ENCODE measurements at regions not wholly inside any gene's neighbourhood (a gene's known extent, or its start where the extent isn't known, plus 50 kb on each side); places are given as distances from the start of the nearest gene placed in this dataset.

DNA sequence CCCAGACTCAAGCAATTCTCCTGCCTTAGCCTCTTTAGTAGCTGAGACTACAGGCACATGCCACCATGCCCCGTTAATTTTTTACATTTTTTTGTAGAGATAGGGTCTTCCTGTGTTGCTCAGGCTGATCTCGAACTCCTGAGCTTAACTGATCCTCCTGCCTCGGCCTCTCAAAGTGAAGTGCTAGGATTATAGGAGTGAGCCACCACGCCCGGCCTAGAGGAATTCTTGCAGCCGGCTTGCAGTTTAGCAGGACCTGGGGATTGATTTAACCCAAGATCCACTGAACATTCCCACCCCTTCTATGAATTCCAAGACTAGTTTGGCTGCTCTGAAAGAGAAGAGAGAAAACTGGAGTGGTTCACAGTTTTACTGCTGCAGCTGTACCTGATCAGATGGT, 63.3 kb upstream of the TNRC6B start:
- Mint-ChIP-seq H3K36me3 (ENCODE audit: low read depth) (no peaks in the 10 kb centered on the region), H3K4me3 (no peak overlapping the region), H3K4me1 (ENCODE audit: low read depth) (peaks cover 77% of the 10 kb centered on the region), H3K9me3 (no peaks in the 10 kb centered on the region), H3K27me3 (no peaks in the 10 kb centered on the region), H3K27ac (peak overlapping the region; percentile 14)
- ChIA-PET POLR2A (interaction anchor here (0.6 to 2.1 kb wide), 3 partner anchors 44 to 59 kb away, joined by 3 to 6 read pairs (median 4); no protein-coding TSS in a partner anchor), CTCF (no interaction called here)
- intact Hi-C loops (cut with micrococcal nuclease): no loop called here
- DNase-seq (no peak), ATAC-seq (no peak)
- TF ChIP-seq, protein P1, sequence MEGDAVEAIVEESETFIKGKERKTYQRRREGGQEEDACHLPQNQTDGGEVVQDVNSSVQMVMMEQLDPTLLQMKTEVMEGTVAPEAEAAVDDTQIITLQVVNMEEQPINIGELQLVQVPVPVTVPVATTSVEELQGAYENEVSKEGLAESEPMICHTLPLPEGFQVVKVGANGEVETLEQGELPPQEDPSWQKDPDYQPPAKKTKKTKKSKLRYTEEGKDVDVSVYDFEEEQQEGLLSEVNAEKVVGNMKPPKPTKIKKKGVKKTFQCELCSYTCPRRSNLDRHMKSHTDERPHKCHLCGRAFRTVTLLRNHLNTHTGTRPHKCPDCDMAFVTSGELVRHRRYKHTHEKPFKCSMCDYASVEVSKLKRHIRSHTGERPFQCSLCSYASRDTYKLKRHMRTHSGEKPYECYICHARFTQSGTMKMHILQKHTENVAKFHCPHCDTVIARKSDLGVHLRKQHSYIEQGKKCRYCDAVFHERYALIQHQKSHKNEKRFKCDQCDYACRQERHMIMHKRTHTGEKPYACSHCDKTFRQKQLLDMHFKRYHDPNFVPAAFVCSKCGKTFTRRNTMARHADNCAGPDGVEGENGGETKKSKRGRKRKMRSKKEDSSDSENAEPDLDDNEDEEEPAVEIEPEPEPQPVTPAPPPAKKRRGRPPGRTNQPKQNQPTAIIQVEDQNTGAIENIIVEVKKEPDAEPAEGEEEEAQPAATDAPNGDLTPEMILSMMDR (IDR thresholded peaks at IDR 0.05): no peak

DNA sequence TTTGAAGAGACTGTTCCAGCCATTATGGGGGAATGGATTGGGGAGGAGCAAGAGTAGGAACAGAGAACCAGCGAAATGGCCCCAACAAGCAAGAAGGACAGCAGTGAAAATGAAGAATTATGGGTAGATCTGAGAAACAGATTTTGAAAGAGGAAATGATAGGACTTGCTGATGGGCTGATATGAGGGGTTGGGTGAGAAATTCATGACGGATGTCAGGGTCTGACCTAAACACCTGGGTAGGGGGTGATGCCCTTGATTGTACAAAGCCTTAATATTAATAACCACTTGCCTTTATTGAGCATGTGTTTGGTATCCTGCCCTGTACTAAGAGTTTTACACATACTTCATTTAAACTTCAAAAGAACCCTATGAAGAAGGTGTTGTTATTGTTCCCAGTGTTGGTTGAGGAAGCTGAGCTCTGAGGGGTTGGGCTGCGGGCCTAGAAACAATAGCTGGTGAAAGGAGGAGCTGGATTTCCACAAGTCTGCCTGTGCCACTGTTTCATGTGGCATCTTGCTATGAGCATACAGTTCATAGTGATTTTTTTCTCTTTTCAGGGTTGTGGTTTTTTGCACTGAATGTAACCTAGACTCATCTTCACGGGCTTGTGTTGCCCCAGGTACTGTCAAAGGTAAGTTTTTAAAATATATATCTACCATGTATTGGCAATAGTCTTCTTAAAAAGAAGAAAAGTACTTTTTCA, 61.1 kb upstream of the TNRC6B start:
- H3K9me3 Mint-ChIP-seq: no peaks in the 10 kb centered on the region
- no peaks in the 10 kb centered on the region for H3K27me3 Mint-ChIP-seq
- ChIA-PET POLR2A (interaction anchor here (1.0 to 1.6 kb wide), 3 partner anchors 8 to 70 kb away, joined by 3 read pairs; no protein-coding TSS in a partner anchor), CTCF (interaction anchor here (1.0 to 2.5 kb wide), 2 partner anchors 9 to 229 kb away, joined by 3 to 8 read pairs; no protein-coding TSS in a partner anchor)
- ATAC-seq (peak; percentile 77), DNase-seq (peak; percentile 49)
- peak overlapping the region; percentile 83 for H3K27ac Mint-ChIP-seq
- H3K36me3 Mint-ChIP-seq (ENCODE audit: low read depth): no peaks in the 10 kb centered on the region
- peak overlapping the region; percentile 50 for H3K4me3 Mint-ChIP-seq
- intact Hi-C loops (cut with micrococcal nuclease): no loop called here
- TF ChIP-seq, protein P1 (IDR thresholded peaks at IDR 0.05): no peak
- H3K4me1 Mint-ChIP-seq (ENCODE audit: low read depth): peaks cover 80% of the 10 kb centered on the region

DNA sequence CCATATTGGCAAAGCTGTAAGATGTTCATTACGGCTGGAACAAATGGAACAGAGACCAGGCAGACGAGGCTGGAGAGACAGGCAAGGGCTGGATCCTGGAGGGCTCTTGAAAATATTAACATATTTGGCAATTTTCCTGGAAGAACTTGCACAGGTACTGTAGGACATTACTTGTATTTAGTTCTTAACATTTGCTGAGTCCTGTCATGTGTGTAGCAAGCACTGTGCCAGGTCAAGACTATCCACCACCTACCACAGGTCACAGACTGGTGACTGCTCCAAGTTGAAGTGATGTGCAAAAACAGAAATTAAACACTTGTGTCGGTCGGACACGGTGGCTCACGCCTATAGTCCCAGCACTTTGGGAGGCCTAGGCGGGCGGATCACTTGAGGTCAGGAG, 58.7 kb upstream of the TNRC6B start:
- Mint-ChIP-seq H3K9me3 (no peaks in the 10 kb centered on the region), H3K27ac (no peak overlapping the region), H3K27me3 (no peaks in the 10 kb centered on the region), H3K4me3 (no peak overlapping the region), H3K36me3 (ENCODE audit: low read depth) (peaks cover 6% of the 10 kb centered on the region), H3K4me1 (ENCODE audit: low read depth) (peaks cover 76% of the 10 kb centered on the region)
- no peak for DNase-seq
- intact Hi-C loops (cut with micrococcal nuclease): no loop called here
- TF ChIP-seq, protein P1 (IDR thresholded peaks at IDR 0.05): no peak
- POLR2A ChIA-PET: interaction anchor here (1.1 kb wide), 1 partner anchor 9 kb away, joined by 3 read pairs; no protein-coding TSS in a partner anchor
- ATAC-seq: no peak
- CTCF ChIA-PET: interaction anchor here (2.5 kb wide), 1 partner anchor 11 kb away, joined by 8 read pairs; no protein-coding TSS in a partner anchor

DNA sequence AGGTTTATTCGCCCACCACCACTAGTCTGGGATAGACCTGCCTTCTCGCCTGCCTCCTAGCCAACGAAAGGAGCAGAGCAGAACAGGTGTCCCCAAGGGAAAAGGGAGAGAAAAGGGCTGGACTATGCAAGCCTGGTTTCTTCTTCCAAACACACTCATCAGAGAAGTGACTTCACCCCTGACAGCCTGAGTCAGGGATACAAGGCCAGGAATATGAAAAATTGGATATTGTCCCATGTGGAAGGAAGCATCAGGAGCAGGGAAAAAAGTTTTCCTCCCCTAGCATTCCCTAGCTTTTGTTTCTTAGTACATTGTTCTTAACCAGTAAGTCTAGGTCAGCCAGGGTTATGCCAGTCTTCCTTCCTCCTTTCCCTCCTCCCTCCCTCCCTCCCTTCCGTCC, 56.9 kb upstream of the TNRC6B start:
- DNase-seq: no peak
- TF ChIP-seq, protein P1 (IDR thresholded peaks at IDR 0.05): no peak
- no peak for ATAC-seq
- intact Hi-C loops (cut with micrococcal nuclease): no loop called here
- Mint-ChIP-seq H3K27ac (no peak overlapping the region), H3K9me3 (no peaks in the 10 kb centered on the region), H3K4me3 (no peak overlapping the region), H3K4me1 (ENCODE audit: low read depth) (peaks cover 64% of the 10 kb centered on the region), H3K27me3 (no peaks in the 10 kb centered on the region), H3K36me3 (ENCODE audit: low read depth) (peaks cover 7% of the 10 kb centered on the region)
- ChIA-PET CTCF (interaction anchor here (1.2 kb wide), 1 partner anchor 11 kb away, joined by 3 read pairs; no protein-coding TSS in a partner anchor), POLR2A (no interaction called here)

DNA sequence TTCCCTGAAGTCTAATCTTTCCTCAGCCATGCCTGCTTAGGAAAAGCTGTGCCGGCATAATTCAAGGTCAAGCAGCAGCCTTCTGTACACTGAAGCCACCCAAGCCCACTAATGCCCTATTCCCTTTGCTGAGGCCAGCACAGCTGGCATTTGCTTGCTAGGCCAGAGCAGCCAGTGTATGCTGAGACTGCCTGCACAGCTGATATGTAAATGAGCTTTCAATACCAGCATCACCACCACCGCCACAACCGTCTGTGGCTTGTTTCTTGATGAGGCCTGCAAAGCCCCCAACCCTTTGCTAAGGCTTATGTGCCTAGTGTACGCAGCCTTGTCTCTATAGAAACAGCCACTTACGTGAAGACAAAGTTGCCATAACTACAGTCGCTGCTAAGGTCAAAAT, 56.3 kb upstream of the TNRC6B start:
- CTCF ChIA-PET: interaction anchor here (1.0 to 1.2 kb wide), 2 partner anchors 12 to 226 kb away, joined by 3 to 5 read pairs; no protein-coding TSS in a partner anchor
- intact Hi-C loops (cut with micrococcal nuclease): no loop called here
- Mint-ChIP-seq H3K9me3 (no peaks in the 10 kb centered on the region), H3K27me3 (no peaks in the 10 kb centered on the region), H3K36me3 (ENCODE audit: low read depth) (peaks cover 7% of the 10 kb centered on the region), H3K4me3 (no peak overlapping the region), H3K4me1 (ENCODE audit: low read depth) (peaks cover 58% of the 10 kb centered on the region), H3K27ac (peak overlapping the region; percentile 70)
- ATAC-seq: peak; percentile 63
- DNase-seq: peak; percentile 67
- POLR2A ChIA-PET: interaction anchor here (0.6 to 1.7 kb wide), 3 partner anchors 9 to 73 kb away, joined by 3 to 8 read pairs (median 4); no protein-coding TSS in a partner anchor
- TF ChIP-seq, protein P1 (IDR thresholded peaks at IDR 0.05): no peak
